Stimulated activated CD4-positive, alpha-beta T cell treated with anti-CD3 and anti-CD28 coated beads, Interleukin-12 subunit alpha, Interleukin-12 subunit beta, amount 100 ng/mL, for 24 hours (primary cell): ENCODE measurements at regions not wholly inside any gene's neighbourhood (a gene's known extent, or its start where the extent isn't known, plus 50 kb on each side); places are given as distances from the start of the nearest gene placed in this dataset.
"Not testable (repeated sequence)": the region's sequence is repeated elsewhere in the genome, so short reads cannot be mapped to it uniquely, and the experiment has no call there.

Source experiments
- DNase-seq, 2 experiments: peaks; one replicate each; pipeline ENCODE4 v3.0.0-alpha.2; 2020; ENCODE audit warnings: low read depth in 2 of 2

DNA sequence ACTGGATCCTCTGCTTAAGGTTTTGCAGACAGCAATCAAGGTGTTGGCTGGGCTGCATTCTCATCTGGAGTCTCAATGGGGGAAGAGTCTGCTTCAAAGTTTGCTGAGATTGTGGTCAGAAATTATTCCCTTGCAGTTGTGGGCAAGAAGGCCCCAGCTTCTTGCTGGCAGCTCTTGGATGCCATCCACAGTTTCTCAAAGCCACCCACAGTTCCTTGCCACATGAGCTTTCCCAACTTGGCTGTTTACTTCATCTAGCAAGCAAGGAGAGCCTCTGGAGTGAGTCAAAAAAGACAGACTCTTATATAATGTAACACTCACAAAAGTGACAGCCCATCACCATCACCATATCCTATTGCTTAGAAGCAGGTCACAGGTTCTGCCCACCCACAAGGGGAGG lies 62.1 kb upstream of the ABHD2 start:
- DNase-seq: no peak

DNA sequence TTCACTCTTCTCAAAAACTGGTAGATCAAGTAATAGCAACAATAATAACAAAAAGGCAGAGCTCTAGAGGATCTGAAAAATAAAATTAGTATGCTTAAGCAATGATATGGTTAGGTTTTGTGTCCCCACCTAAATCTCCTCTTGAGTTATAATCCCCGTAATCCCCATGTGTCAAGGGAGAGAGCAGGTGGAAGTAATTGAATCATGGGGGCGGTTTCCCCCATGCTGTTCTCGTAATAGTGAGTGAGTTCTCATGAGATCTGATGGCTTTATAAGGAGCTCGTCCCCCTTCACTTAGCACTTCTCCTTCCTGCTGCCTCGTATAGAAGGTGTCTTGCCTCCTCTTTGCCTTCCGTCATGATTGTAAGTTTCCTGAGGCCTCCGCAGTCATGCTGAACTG lies 60.2 kb upstream of the ABHD2 start:
- DNase-seq: no peak

DNA sequence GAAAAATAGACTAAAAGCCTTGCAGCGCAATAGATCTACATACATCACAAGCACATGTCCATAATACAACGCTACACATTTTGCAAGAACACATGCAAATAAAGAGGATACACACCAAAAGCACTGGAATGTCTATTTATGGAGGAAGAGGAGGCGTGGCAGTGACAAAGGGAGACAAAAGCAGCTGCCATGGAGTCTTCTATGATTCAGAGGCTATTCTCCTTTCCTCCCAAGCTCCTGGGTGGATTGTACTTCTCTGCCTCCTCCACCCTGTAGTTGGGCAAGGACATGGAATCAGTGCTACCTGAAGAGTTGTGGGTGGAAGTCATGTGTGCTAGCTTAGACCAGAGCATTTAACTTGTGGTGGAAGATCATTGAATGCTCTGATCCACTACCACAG lies 57.9 kb upstream of the ABHD2 start:
- DNase-seq: no peak

DNA sequence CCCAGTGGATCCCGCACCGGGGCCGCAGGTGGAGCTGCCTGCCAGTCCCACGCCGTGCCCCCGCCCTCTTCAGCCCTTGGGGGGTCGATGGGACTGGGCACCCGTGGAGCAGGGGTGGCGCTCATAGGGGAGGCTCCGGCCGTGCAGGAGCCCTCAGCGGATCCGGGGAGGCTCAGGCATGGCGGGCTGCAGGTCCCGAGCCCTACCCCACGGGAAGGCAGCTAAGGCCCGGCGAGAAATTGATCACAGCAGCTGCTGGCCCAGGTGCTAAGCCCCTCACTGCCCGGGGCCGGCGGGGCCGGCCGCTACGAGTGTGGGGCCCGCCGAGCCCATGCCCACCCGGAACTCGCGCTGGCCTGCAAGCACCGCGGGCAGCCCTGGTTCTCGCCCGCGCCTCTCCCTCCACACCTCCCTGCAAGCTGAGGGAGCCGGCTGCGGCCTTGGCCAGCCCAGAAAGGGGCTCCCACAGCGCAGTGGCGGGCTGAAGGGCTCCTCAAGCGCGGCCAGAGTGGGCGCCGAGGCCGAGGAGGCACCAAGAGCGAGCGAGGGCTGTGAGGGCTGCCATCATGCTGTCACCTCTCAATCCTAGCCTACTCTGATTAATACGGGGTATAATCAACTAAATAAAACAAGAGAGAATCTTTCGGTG lies 56.5 kb upstream of the ABHD2 start:
- DNase-seq: not testable (repeated sequence)

DNA sequence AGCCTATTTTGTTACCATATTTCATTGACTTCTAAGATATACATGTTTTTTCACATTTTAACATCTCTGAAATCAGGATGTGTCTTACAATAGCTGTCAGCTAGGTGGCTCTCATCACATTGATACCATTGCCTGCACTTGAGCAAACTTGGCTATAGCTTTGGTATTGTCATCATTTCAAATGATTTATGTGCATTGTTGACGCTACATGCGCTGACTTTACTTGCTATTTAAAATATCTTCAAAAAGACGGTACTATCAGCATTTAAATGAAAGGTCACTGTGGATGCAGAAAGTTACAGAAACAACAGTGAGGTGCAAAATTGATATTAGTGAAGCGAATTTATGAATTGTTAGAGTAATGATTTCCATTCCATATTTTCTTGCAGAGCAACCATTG lies 54.0 kb upstream of the ABHD2 start:
- DNase-seq: no peak

DNA sequence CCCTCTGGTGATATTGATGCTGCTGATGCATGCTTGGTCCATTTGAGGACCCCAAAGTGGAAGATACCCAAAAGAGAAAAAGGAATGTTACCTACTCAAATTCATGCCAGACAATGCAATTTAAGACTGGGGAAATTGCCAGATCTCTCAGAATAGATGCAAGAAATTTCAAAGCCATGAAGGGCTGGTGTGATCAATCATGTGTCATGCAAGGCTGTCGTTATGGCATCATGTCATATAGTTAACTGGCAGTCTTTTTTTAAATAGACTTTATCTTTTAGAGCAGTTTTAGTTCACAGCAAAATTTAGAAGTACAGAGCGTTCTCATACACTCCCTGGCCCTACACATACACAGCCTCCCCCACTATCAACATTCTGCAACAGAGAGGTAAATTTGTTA lies 53.1 kb upstream of the ABHD2 start:
- DNase-seq: no peak

DNA sequence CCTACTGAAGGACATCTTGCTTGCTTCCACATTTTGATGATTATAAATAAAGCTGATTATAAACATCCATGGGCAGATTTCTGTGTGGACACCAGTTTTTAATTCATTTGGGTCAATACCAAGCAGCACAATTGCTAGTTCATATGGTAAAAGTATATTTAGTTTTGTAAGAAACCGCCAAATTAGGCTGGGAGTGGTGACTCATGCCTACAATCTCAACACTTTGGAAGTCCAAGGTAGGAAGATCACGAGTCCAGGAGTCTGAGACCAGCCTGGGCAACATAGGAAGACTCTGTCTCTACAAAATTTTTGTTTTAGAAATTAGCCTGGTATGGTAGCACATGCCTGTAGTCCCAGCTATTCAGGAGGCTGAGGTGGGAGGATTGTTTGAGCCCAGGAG lies 52.6 kb upstream of the ABHD2 start:
- DNase-seq: no peak

DNA sequence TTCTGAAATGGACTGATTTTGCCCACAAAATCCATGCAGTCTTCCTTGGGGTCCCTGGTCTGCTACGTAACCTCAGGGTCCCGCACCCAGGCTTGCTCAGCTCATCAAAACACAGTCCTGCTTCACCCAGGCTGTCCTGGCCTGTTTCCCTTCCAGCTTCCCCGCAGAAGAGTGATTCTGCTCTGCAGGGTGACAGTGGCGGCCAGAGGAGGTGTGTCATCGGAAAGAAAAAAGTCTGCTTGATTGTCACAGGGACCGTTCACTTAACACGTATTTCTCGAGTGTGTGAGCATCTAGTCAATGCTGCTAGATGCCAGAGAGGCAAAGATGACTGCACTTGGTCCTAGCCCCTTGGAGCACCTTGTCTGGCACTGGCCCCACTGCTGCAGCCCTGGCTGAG lies 50.1 kb upstream of the ABHD2 start:
- no peak for DNase-seq
